Jurkat, Clone E6-1 (cell line): ENCODE measurements at regions not wholly inside any gene's neighbourhood (a gene's known extent, or its start where the extent isn't known, plus 50 kb on each side); places are given as distances from the start of the nearest gene placed in this dataset.

ENCODE experiments used
- DNase-seq: peaks from one replicate; pipeline ENCODE4 v3.0.0-alpha.2; 2011; ENCODE audit warnings: low read depth, low spot score
- H3K4me3 ChIP-seq: 2 replicates; pipeline ENCODE4 v1.5.1; 2011; ENCODE audit warnings: mild to moderate bottlenecking, low read length, control low read depth, moderate library complexity

DNA sequence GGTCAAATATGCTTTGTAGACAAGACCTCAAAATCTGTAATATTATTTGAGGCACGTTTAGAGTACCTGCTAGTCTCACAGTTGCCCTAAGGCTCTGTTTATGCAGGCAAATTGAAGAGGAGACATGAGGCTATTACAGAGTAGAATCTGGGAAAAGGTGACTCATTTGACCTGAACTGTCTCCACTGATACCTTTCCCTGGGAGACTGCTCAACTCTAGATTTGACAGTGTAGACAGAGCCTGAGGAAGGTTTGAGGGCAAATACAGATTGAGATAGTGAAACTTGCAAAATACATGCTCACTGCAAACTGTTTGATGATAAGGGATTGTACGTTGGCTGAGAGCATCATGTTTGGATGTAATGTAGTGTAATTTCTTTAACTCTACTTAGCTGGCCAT lies 1266.6 kb upstream of the CDH8 start:
- DNase-seq = no peak
- no peak overlapping the region for H3K4me3 ChIP-seq

DNA sequence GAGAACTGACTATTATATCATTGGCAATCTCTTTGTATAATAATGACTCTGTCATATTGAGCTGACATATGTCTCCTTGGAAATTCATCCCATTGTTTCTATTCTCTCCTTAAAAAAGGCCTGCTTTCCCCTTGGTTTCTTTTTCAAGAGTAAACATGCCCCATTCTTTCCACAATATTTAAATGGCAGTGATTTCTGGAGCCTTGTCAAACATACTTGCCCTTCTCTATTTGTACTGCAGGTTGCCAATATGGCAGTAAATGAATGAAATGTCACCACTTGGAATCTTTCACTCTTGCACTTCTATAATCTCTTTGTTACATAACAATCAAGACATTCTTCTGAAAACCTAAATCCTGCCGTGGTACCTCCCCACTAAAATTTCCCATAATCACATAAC lies 1265.1 kb upstream of the CDH8 start:
- H3K4me3 ChIP-seq = no peak overlapping the region
- no peak for DNase-seq

DNA sequence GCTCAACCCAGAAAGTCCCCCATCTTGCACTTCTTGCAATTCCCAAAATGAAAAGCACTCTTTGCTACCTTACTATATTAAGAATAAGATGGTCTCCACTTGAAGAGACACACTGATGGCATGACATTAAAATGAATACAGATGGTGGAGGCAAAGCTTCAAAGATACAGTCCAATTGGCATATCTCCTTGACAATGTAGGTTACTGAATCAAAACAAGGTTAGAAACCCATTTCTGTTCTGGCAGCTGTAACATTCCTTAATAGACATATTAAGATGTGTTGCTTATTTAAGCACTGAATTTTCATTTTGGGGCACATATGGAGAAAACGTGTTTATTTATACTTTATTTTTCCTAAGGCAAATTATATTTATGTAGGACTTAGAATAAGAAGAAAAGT lies 1262.8 kb upstream of the CDH8 start:
- no peak overlapping the region for H3K4me3 ChIP-seq
- DNase-seq = no peak

DNA sequence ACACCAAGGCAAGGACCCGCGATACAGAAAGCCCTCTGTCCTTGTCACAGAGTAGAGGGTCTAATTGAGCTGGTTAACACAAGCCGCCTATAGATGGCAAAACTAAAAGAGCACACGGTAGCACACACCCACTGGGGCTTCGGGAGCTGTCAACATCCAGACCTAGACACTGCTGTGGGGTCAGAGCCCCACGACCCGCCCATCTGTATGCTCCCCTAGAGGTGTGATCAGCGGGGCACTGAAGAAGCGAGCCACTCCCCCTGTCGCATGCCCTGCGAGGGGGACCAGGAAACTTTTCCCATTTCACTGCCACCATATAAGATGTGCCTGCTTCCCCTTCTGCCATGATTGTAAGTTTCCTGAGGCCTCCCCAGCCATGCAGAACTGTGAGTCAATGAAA lies 1255.8 kb upstream of the CDH8 start:
- DNase-seq = no peak
- H3K4me3 ChIP-seq = no peak overlapping the region

GRCh38 chr16:63289834-63290460 lies 1253.7 kb upstream of the CDH8 start:
- DNase-seq = peak; percentile 50
- H3K4me3 ChIP-seq = no peak overlapping the region

DNA sequence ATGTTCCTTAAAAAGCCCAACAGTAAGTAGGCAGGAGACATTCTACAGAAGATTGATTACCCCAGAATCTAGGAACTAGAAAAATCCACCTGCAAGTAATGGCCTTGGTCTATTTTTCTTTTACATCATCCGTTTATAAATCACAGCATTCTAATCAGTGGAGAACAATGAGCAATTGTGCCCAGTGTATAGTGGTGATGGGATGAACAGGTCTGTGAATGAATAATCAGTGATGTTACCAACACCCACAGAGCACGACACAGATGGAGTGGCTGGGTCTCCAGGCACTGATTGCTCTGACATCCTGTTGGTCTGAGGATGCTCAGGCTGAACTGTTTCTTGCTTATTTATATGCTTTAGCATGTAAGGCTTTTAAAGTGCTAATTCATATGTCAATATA lies 1251.2 kb upstream of the CDH8 start:
- DNase-seq = no peak
- H3K4me3 ChIP-seq = no peak overlapping the region

GRCh38 chr16:63283721-63284120 lies 1247.5 kb upstream of the CDH8 start:
- DNase-seq = no peak
- no peak overlapping the region for H3K4me3 ChIP-seq

- DNase-seq = no peak
- H3K4me3 ChIP-seq = no peak overlapping the region
Observed at GRCh38 chr16:63244631-63245030, 1208.4 kb upstream of the CDH8 start.

GRCh38 chr16:63241497-63242028 lies 1205.3 kb upstream of the CDH8 start:
- no peak overlapping the region for H3K4me3 ChIP-seq
- DNase-seq = no peak

DNA sequence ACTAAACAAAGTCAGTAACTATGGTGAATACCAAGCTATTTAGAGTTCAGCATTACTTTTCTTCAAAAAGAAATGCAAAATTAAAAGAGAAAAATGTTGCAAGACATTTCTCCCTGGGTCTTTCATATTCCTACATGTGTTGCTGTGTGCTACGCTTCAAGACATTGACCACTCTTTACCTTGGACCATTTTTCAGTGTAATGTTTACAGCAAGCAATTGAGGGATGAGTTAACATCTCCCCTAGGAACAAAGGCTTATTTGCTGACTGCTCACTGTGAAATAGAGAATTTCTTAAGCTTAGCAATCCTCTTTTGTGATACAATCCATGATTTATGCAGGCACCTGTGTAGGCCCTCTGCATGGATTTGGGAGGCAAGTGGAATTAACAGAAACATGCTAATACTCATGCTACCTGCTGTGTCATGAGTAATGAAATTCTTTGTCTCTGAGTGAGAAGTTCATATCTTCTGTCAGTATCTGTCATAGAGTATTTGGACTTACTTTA lies 1202.9 kb upstream of the CDH8 start:
- DNase-seq = no peak
- H3K4me3 ChIP-seq = no peak overlapping the region

GRCh38 chr16:63230421-63231040 lies 1194.3 kb upstream of the CDH8 start:
- H3K4me3 ChIP-seq = no peak overlapping the region
- no peak for DNase-seq

DNA sequence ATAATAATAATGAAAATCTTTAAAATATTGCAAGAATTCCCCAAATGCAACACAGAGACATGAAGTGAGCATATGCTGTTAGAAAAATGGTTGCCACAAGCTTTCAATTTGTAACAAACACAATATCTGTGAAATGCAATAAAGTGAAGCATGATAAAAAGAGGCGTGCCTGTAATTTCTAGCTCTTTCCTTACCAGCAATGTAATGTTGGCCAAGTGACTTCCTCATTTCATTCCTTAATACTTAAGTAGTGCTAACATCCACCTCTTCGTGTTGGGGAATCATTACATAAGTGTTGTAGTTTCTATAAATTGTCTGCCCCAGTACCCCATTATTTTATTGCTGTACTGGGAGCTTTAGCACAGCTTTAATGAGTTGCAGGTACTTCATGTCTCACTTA lies 1192.0 kb upstream of the CDH8 start:
- DNase-seq = no peak
- H3K4me3 ChIP-seq = no peak overlapping the region

DNA sequence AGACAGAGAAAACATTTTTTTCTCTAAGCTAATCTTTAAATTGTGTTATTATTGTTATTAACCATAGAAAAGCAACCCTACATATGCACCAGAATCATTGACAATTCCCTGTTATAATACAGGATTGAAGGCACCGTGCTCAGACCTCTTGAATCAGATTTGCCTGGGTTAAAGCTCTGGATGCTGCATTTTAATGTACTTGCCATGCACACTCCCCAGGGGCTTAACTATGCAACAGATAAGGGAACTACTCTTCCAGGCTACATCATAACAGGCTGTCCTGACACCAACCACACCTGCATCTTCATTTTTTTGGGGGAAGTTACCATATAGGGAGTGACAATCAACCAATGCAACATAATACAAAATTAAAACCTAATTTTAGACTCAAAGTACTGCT lies 1187.6 kb upstream of the CDH8 start:
- no peak for DNase-seq
- no peak overlapping the region for H3K4me3 ChIP-seq

DNA sequence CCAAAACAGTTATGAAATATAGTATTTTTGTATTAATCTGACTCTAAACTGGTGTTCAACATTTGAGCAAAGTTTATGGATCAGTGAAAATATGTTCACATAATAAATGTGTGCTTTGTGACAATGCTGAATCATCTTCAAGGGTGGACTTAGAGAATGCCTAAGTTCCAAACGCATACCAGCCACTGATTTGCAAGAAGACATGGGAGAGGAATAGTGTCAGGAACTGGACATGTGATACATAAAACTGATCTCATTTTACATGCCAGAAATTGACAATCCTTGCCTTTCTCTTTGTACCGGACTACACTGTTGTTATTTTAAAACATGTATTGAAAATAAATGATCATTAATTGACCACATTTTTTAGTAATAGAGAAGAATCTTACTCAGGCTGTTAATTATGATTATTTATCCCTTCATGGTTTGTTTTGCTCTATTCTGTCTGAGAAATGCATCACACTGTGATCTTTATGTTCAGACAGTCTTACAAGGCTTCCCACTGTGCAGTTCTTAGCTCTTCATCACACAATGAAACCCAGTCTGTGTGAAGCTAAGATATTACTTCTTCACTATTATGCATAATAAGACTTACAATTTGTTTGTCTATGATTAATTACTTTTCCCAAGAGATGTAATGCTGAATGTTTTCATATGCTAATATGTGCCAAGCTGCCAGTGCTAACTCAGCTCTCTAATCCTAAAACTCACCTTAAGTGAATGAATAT lies 1180.6 kb upstream of the CDH8 start:
- no peak for DNase-seq
- no peak overlapping the region for H3K4me3 ChIP-seq

DNA sequence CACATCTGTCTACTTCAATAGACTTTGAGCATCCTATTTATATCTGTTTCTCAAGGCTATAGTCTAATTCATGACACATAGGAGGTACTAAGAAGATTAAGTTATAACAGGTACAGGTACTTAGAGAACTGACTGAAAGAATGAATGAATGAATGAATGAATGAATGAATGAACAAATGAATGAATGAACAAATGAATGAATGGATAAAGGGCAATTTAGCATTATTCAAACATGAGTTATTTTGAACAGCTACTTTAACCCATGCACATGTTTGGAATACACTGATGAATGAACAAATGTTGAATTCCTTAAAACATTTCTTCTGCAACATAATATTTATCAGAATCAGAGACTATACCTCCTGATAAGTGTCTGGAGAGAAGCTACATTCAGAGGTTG lies 1165.6 kb upstream of the CDH8 start:
- no peak for DNase-seq
- H3K4me3 ChIP-seq = no peak overlapping the region

- H3K4me3 ChIP-seq = no peak overlapping the region
- DNase-seq = no peak
Observed at GRCh38 chr16:63200940-63201339, 1164.7 kb upstream of the CDH8 start.

GRCh38 chr16:63195336-63195735 lies 1159.1 kb upstream of the CDH8 start:
- DNase-seq = no peak
- H3K4me3 ChIP-seq = no peak overlapping the region

GRCh38 chr16:63192980-63193379 lies 1156.7 kb upstream of the CDH8 start:
- no peak overlapping the region for H3K4me3 ChIP-seq
- no peak for DNase-seq

DNA sequence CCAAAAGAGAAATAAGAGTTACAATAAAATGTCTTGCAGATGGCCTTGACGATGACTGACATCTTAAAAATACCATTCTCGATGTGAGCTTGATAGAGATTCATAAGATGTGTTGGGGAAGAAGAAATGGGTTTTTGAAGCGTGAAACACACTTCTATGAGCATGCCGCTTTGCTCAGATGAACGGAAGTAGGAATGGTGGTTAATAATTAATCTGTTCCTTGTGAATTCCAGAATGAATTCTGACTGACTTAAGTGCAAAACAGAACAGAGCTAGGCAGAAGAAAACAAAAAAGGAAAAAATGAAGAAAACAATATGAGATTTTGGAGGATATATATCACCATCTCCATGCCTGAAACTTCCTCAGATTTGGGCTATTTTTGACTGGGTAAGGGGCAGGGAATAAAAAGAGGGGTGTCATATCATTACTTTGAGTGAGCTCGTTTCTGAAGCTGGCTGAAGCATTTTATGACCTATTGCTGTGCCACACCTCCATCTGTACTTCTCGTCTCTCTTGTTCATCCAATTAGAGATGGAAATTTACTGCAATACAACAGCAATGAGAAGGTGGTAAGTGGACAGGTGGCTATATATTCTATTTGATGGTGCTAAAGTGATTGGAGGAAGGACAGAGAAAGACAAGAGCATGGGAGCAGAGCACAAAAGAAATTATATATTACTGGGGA lies 1152.0 kb upstream of the CDH8 start:
- DNase-seq = no peak
- H3K4me3 ChIP-seq = no peak overlapping the region

- H3K4me3 ChIP-seq = no peak overlapping the region
- no peak for DNase-seq
Observed at GRCh38 chr16:63187638-63188037, 1151.4 kb upstream of the CDH8 start.
